GM19043 (cell line): ENCODE measurements at regions not wholly inside any gene's neighbourhood (a gene's known extent, or its start where the extent isn't known, plus 50 kb on each side); places are given as distances from the start of the nearest gene placed in this dataset.

ENCODE experiments used
- ATAC-seq: cut with Tn5 transposase; IDR thresholded peaks from one replicate; pipeline ENCODE4 v1.9.1; 2021; ENCODE audit warnings: low read depth; ENCODE audit not compliant: unreplicated experiment

DNA sequence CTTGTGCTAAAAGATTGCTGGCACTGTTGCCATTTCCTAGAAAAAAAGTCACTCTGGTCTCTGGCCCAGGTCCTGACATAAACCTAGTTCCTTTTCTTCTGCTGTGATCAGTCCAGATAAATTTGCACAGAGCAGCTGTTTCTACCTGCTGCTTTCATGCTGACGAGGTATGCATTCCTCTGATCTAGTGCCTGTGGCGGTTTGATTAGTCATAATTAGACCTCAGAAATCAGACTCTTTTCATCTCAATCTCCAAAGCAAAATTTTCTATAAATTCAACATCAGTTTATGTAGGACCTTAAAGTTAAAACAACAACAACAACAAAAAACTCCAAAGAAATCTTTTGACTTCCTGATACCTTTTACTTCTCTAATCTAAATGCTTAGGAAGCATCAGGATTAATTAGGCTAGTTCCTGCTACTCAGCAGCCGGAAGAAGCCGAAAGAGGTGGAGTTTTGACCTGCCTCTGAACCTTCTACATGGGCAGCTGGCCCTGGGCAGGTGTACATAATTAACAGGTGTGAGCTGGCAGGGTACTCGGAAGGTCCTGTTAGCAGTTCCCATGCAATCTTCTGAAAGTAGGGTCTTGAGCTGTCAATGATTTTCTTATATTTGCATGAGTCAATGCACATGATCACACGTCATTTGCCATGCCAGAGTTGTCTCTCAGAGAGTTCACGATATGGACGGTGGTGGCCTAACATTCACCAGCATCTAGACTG is 83.3 kb upstream of the CCDC112 start:
- ATAC-seq: peak; percentile 58

- ATAC-seq: no peak
Measured at GRCh38 chr5:115378754-115379153, 82.3 kb upstream of the CCDC112 start.

DNA sequence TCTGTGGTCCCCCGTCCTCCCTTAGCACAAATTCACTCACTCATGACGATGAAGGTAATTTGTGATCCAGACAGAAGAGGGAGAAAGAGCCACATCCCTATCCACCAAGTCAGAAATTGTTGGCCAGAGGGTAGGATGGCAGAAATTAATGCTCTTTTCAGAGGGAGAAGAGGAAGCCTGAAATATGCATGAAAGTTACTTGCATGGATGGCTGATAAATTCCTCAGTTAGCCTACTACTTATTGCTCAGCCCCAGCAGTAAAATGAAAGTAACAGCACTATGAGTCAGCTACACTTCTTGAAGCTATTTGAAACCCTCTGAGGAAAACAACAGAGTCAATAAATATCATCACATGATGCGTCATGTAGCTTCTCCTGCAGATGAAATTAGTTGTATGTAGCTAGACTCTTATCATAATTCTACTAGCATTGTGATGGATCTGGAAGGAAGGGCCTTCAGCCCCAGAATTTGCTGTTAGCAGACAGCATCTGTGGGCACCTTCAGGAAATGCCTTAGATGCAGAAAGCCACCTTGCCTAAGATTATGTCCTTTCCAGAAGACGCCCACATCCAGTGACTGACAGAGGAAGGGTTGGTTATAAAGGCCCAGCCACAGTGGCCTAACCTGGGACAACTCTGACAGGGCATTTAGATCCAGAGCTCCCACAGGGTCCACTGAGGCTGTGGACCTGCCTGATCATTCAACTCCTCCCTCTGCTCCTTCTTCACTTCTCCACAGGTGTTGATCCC is 81.2 kb upstream of the CCDC112 start:
- peak; percentile 38 for ATAC-seq

- ATAC-seq: no peak
Measured at GRCh38 chr5:115375893-115376292, 79.4 kb upstream of the CCDC112 start.

GRCh38 chr5:115374057-115374775 is 77.8 kb upstream of the CCDC112 start:
- no peak for ATAC-seq

GRCh38 chr5:115372146-115372545 is 75.7 kb upstream of the CCDC112 start:
- no peak for ATAC-seq

GRCh38 chr5:115369430-115370144 is 73.1 kb upstream of the CCDC112 start:
- no peak for ATAC-seq

DNA sequence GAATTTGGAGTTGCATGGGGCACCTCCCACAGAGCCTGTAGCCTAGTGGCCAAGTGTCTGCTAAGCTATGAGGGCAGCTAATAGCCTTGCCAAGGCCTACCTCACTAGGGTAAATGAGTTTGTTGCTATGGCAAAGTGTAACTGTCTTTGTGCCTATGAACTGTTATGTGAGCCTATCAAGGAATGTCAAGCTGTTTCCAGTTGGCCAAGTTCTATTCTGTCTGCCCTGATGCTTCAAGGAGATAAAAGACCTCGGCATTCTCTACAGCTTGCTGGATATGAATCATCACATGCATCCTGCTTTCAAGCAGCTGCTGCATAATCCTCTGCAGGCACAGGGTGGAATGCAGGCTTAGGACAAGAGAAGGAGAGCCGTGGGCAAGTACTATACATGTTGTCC is 69.8 kb upstream of the CCDC112 start:
- ATAC-seq: no peak

- ATAC-seq: no peak
Measured at GRCh38 chr5:115363879-115364278, 67.4 kb upstream of the CCDC112 start.

DNA sequence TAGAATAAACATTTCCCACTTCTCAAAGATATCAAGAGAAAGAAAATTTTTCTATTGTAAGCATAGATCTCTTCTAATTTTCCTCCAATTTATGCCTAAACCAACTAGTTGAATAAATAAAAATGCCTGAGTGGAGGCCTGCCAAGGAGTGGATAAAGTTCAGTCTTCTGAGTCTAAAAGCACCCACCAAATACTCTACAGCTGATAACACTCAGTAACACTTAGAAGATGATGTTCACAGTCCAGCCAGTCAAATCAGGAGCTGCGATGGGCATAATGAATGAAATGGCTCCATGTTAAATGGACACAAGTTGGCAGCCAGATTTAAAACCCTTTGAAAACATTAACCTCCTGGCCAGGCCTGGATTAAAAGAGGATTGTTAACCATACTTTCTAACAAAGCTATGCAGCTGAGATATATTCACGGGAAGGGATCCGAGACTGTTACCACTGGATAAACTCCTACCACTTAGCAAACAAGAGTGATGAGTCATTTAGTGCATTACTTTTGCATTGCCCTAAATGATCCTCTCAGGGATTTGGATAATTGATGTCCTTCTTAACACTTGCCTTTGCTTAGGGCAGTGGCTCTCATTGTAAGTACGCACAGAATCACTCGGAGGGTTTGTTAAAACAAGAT is 63.7 kb upstream of the CCDC112 start:
- ATAC-seq: no peak

- ATAC-seq: no peak
Measured at GRCh38 chr5:115355767-115356381, 59.4 kb upstream of the CCDC112 start.

GRCh38 chr5:115355095-115355494 is 58.6 kb upstream of the CCDC112 start:
- ATAC-seq: no peak

GRCh38 chr5:115354246-115354645 is 57.8 kb upstream of the CCDC112 start:
- ATAC-seq: no peak

DNA sequence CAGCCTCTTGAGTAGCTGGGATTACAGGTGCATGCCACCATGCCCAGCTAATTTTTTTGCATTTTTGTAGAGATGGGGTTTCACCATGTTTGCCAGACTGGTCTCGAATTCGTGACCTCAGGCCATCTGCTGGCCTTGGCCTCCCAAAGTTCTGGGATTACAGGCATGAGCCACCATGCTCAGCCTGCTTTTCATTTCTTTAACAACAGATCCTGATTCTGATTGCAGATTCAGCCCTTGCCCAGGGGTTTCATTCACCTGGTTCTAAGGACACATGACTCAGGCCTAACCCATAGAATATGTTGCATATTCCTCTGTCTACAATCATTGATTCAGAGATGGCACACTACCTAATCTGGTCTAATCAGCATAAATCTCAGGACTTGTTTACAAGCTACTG is 56.1 kb upstream of the CCDC112 start:
- no peak for ATAC-seq

GRCh38 chr5:115351356-115352195 is 55.1 kb upstream of the CCDC112 start:
- no peak for ATAC-seq

GRCh38 chr5:115350894-115351293 is 54.4 kb upstream of the CCDC112 start:
- ATAC-seq: no peak

DNA sequence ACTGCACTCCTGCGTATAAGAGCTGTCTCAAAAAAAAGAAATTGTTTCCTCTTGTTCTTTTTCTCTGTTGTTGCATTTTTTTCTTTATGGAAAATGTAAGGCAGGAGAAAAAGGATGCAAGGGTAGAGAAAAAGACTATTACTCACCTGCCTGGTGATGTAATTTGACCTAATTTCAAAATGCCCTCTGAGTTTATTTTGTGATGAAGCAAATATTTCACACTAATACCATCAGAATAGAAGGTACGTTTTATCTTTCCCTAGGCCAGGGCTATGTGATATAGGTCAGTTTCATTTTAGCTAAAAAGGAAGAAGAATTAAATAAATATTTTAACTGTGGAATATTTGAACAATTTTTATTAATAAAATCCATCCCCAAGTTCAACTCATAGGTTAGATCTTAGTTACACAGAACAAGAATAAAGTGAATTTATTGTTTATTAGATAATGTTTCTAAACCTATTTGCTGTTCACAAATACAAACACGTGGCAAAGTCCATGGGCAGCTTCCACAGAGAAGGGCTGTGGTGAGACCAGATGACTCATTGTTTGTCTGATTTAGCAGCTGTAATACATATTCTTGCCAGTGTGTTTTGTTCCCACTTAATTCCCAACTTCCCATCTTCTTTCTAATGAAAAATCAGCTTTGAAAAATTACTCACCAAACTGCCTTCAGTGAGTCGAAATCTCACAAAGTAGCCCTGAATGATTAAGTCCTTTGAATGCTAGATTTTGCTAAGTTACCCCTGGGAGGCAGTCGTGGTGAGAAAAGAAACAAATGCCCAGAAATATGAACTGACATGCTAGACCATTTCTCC is 52.8 kb upstream of the CCDC112 start:
- no peak for ATAC-seq

- ATAC-seq: no peak
Measured at GRCh38 chr5:115348175-115348574, 51.7 kb upstream of the CCDC112 start.
